Hepatocyte (in vitro differentiated cells): ENCODE measurements at regions not wholly inside any gene's neighbourhood (a gene's known extent, or its start where the extent isn't known, plus 50 kb on each side); places are given as distances from the start of the nearest gene placed in this dataset.

Source experiments
- CTCF ChIP-seq: fragments of 200-600 bp; sonication (generic); IDR thresholded peaks from 2 replicates; pipeline ENCODE4 v1.5.1; 2016; ENCODE audit warnings: antibody characterized with exemption, mild to moderate bottlenecking; ENCODE audit not compliant: poor library complexity
- EZH2 ChIP-seq: fragments of 200-600 bp; sonication (generic); IDR thresholded peaks from 2 replicates; pipeline ENCODE4 v1.6.1; 2016; ENCODE audit warnings: antibody characterized with exemption, mild to moderate bottlenecking, borderline replicate concordance
- EZH2phosphoT487 ChIP-seq: fragments of 200-600 bp; sonication (generic); IDR thresholded peaks from one replicate; pipeline ENCODE4 v1.6.1; 2018; ENCODE audit warnings: antibody characterized with exemption, mild to moderate bottlenecking, low read depth, moderate library complexity; ENCODE audit not compliant: unreplicated experiment, severe bottlenecking

- TF ChIP-seq CTCF (no peak), EZH2 (no peak), EZH2phosphoT487 (no peak)
Measured at GRCh38 chr14:105952222-105952621, 425.8 kb downstream of the TMEM121 start.
